GM23248 (cell line): ENCODE measurements at regions not wholly inside any gene's neighbourhood (a gene's known extent, or its start where the extent isn't known, plus 50 kb on each side); places are given as distances from the start of the nearest gene placed in this dataset.

Experiments
- DNase-seq: peaks from one replicate; pipeline ENCODE4 v3.0.0-alpha.2; 2015
- H2AFZ ChIP-seq: fragments of 200-600 bp; sonication (generic); 2 replicates; pipeline ENCODE4 v1.6.1; 2016; ENCODE audit warnings: antibody characterized with exemption
- H3F3A ChIP-seq: fragments of 200-600 bp; sonication (generic); 2 replicates; pipeline ENCODE4 v1.6.1; 2016; ENCODE audit warnings: mild to moderate bottlenecking, antibody characterized with exemption, mixed run types; ENCODE audit not compliant: insufficient read depth
- H3K27ac ChIP-seq: fragments of 200-600 bp; sonication (generic); 2 replicates; pipeline ENCODE4 v1.5.1; 2016; ENCODE audit warnings: mild to moderate bottlenecking
- H3K27me3 ChIP-seq: fragments of 200-600 bp; sonication (generic); replicated peaks from 2 replicates; pipeline ENCODE4 v1.6.1; 2016; ENCODE audit warnings: mild to moderate bottlenecking; ENCODE audit not compliant: insufficient read depth
- H3K36me3 ChIP-seq: fragments of 200-600 bp; sonication (generic); 2 replicates; pipeline ENCODE4 v1.6.1; 2016; ENCODE audit warnings: low read depth, mild to moderate bottlenecking
- H3K4me1 ChIP-seq: fragments of 200-600 bp; sonication (generic); 2 replicates; pipeline ENCODE4 v1.6.1; 2016; ENCODE audit warnings: mild to moderate bottlenecking; ENCODE audit not compliant: insufficient read depth
- H3K4me2 ChIP-seq: fragments of 200-600 bp; sonication (generic); one replicate; pipeline ENCODE4 v1.6.1; 2016; ENCODE audit warnings: mild to moderate bottlenecking; ENCODE audit not compliant: unreplicated experiment
- H3K4me3 ChIP-seq: fragments of 200-600 bp; sonication (generic); 2 replicates; pipeline ENCODE4 v1.5.1; 2016; ENCODE audit warnings: mild to moderate bottlenecking
- H3K79me2 ChIP-seq: fragments of 200-600 bp; sonication (generic); 2 replicates; pipeline ENCODE4 v1.6.1; 2016; ENCODE audit warnings: mild to moderate bottlenecking; ENCODE audit not compliant: insufficient read depth
- H3K9ac ChIP-seq: fragments of 200-600 bp; sonication (generic); 2 replicates; pipeline ENCODE4 v1.6.1; 2016; ENCODE audit warnings: mild to moderate bottlenecking
- H3K9me2 ChIP-seq: fragments of 200-600 bp; sonication (generic); 2 replicates; pipeline ENCODE4 v1.6.1; 2016; ENCODE audit warnings: mixed run types, mild to moderate bottlenecking, moderate library complexity; ENCODE audit not compliant: insufficient read depth
- H3K9me3 ChIP-seq: fragments of 200-600 bp; sonication (generic); one replicate; pipeline ENCODE4 v1.6.1; 2017; ENCODE audit warnings: low read depth
- H4K20me1 ChIP-seq: fragments of 200-600 bp; sonication (generic); 2 replicates; pipeline ENCODE4 v1.6.0; 2016; ENCODE audit not compliant: insufficient read depth
- EZH2 ChIP-seq: fragments of 200-600 bp; sonication (generic); IDR thresholded peaks from 2 replicates; pipeline ENCODE4 v1.6.1; 2018; ENCODE audit warnings: antibody characterized with exemption, mild to moderate bottlenecking; ENCODE audit not compliant: insufficient read depth, poor library complexity, severe bottlenecking
- EZH2phosphoT487 ChIP-seq: fragments of 200-600 bp; sonication (generic); IDR thresholded peaks from 2 replicates; pipeline ENCODE4 v1.6.1; 2018; ENCODE audit warnings: antibody characterized with exemption, moderate library complexity, mild to moderate bottlenecking, low read depth; ENCODE audit not compliant: insufficient read depth
- WGBS, 2 experiments: methylation state at CpG; one replicate each; pipeline ENCODE4 v1.1.6; 2015 to 2017; ENCODE audit warnings: low lambda C conversion rate in 2 of 2, low coverage in 1 of 2; ENCODE audit errors: missing lambda C conversion rate in 2 of 2; 5-methylcytosine and 5-hydroxymethylcytosine counted together
- in situ Hi-C: fragments of 300-500 bp; cut with MboI; formaldehyde crosslinking; loops from 2 replicates; pipeline ENCODE4 v1.15.0; 2020

- DNase-seq = peak; percentile 87
- H3K36me3 ChIP-seq = no peaks in the 10 kb centered on the region
- no peaks in the 10 kb centered on the region for H3K9me2 ChIP-seq
- H3K27ac ChIP-seq = no peak overlapping the region
- peaks cover 8% of the 10 kb centered on the region; the same call in 1 of the 2 replicates for H3F3A ChIP-seq
- no peaks in the 10 kb centered on the region for H3K9me3 ChIP-seq
- WGBS, 2 experiments = 57 to 58% methylated on average over 7 of the region's 7 CpGs
- in situ Hi-C loops = no loop called here
- no peak overlapping the region for H3K4me3 ChIP-seq
- H4K20me1 ChIP-seq = no peaks in the 10 kb centered on the region
- H3K27me3 ChIP-seq = no peaks in the 10 kb centered on the region
- no peak for TF ChIP-seq EZH2phosphoT487
- TF ChIP-seq EZH2 = no peak
- H3K79me2 ChIP-seq = no peaks in the 10 kb centered on the region
- H3K4me1 ChIP-seq = peaks cover 16% of the 10 kb centered on the region
- H3K4me2 ChIP-seq = peak overlapping the region; percentile 74
- no peak overlapping the region for H3K9ac ChIP-seq
- H2AFZ ChIP-seq = no peak overlapping the region
These were observed 117.5 kb downstream of the DYRK2 start for GRCh38 chr12:67765776-67766766.

- in situ Hi-C loops = no loop called here
- H3K9ac ChIP-seq = no peak overlapping the region
These were observed 124.0 kb downstream of the DYRK2 start for GRCh38 chr12:67772267-67773169.

GRCh38 chr12:67773896-67774295 lies 125.4 kb downstream of the DYRK2 start:
- Histone ChIP-seq H3K4me3 (no peak overlapping the region), H3K79me2 (no peaks in the 10 kb centered on the region), H3K36me3 (no peaks in the 10 kb centered on the region), H3K27ac (no peak overlapping the region), H3K9me3 (no peaks in the 10 kb centered on the region), H3F3A (no peaks in the 10 kb centered on the region), H3K4me1 (peaks cover 17% of the 10 kb centered on the region; the same call in 1 of the 2 replicates), H3K9ac (no peak overlapping the region), H3K9me2 (no peaks in the 10 kb centered on the region), H3K4me2 (no peak overlapping the region), H2AFZ (peak overlapping the region; percentile 51; the same call in 1 of the 2 replicates), H3K27me3 (no peaks in the 10 kb centered on the region), H4K20me1 (no peaks in the 10 kb centered on the region)
- TF ChIP-seq EZH2 (no peak), EZH2phosphoT487 (no peak)
- DNase-seq = no peak
- in situ Hi-C loops = no loop called here
- 70 to 71% methylated on average over 2 of the region's 2 CpGs for WGBS, 2 experiments

More at GRCh38 chr12:67772267-67773169, 124.0 kb downstream of the DYRK2 start:
- H3K27me3 ChIP-seq = no peaks in the 10 kb centered on the region
- no peaks in the 10 kb centered on the region for H3K9me3 ChIP-seq
- no peaks in the 10 kb centered on the region for H3K79me2 ChIP-seq
- H3K4me3 ChIP-seq = no peak overlapping the region
- H3K36me3 ChIP-seq = no peaks in the 10 kb centered on the region
- no peaks in the 10 kb centered on the region for H3K9me2 ChIP-seq
- no peaks in the 10 kb centered on the region for H4K20me1 ChIP-seq
- DNase-seq = peak; percentile 15
- TF ChIP-seq EZH2phosphoT487 (no peak), EZH2 (no peak)
- H3K4me1 ChIP-seq = peaks cover 17% of the 10 kb centered on the region; the same call in 1 of the 2 replicates
- WGBS, 2 experiments = 57 to 64% methylated on average over 11 of the region's 11 CpGs
- H2AFZ ChIP-seq = peak overlapping the region; percentile 27; the same call in 1 of the 2 replicates
- H3K27ac ChIP-seq = no peak overlapping the region
- no peaks in the 10 kb centered on the region for H3F3A ChIP-seq
- peak overlapping the region; percentile 32 for H3K4me2 ChIP-seq

GRCh38 chr12:67774983-67775587 lies 126.5 kb downstream of the DYRK2 start:
- H3K9ac ChIP-seq = no peak overlapping the region
- in situ Hi-C loops = no loop called here

More at GRCh38 chr12:67774983-67775587, 126.5 kb downstream of the DYRK2 start:
- Histone ChIP-seq H3F3A (no peaks in the 10 kb centered on the region), H4K20me1 (no peaks in the 10 kb centered on the region), H3K79me2 (no peaks in the 10 kb centered on the region), H3K9me2 (no peaks in the 10 kb centered on the region), H2AFZ (no peak overlapping the region), H3K4me2 (no peak overlapping the region), H3K27me3 (no peaks in the 10 kb centered on the region), H3K4me3 (no peak overlapping the region), H3K9me3 (no peaks in the 10 kb centered on the region), H3K36me3 (no peaks in the 10 kb centered on the region), H3K4me1 (peaks cover 17% of the 10 kb centered on the region; the same call in 1 of the 2 replicates), H3K27ac (no peak overlapping the region)
- TF ChIP-seq EZH2 (no peak), EZH2phosphoT487 (no peak)
- 78 to 85% methylated on average over 4 of the region's 4 CpGs for WGBS, 2 experiments
- DNase-seq = no peak
